ENCODE measurements at regions not wholly inside any gene's neighbourhood (a gene's known extent, or its start where the extent isn't known, plus 50 kb on each side); places are given as distances from the start of the nearest gene placed in this dataset.

DNA sequence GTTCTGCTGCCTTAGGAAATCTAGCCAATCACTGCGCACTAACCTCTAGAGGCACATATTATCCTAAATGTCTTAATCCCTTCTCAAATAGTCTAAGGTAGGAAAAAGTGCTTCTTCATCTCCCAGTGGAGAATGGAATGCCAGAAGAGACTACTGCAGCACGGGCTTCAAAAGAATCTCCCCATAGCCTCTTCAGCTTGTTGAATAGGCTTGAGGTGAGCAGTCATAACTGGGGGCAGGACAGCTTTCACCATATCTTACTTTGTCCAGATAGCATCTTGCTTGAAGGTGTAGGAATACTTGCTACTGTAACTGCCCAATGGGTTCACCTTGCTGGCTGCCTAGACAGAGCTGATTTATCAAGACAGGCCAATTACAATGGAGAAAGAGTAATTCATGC lies 88.8 kb downstream of the MBL2 start:
- TF ChIP-seq, protein P1, sequence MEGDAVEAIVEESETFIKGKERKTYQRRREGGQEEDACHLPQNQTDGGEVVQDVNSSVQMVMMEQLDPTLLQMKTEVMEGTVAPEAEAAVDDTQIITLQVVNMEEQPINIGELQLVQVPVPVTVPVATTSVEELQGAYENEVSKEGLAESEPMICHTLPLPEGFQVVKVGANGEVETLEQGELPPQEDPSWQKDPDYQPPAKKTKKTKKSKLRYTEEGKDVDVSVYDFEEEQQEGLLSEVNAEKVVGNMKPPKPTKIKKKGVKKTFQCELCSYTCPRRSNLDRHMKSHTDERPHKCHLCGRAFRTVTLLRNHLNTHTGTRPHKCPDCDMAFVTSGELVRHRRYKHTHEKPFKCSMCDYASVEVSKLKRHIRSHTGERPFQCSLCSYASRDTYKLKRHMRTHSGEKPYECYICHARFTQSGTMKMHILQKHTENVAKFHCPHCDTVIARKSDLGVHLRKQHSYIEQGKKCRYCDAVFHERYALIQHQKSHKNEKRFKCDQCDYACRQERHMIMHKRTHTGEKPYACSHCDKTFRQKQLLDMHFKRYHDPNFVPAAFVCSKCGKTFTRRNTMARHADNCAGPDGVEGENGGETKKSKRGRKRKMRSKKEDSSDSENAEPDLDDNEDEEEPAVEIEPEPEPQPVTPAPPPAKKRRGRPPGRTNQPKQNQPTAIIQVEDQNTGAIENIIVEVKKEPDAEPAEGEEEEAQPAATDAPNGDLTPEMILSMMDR (IDR thresholded peaks at IDR 0.05): no peak
- TF ChIP-seq POLR2A (IDR thresholded peaks at IDR 0.05) (no peak), EP300 (IDR thresholded peaks at IDR 0.05) (no peak)
